ENCODE measurements at regions not wholly inside any gene's neighbourhood (a gene's known extent, or its start where the extent isn't known, plus 50 kb on each side); places are given as distances from the start of the nearest gene placed in this dataset.

- DNase-seq (ENCODE audit: low spot score): no peak
- ATAC-seq (ENCODE audit: low FRiP score): no peak
- no peak for TF ChIP-seq CTCF (IDR thresholded peaks at IDR 0.05)
Observed at GRCh38 chr18:67410075-67411070, 106.1 kb downstream of the DSEL start.

- no peak for DNase-seq (ENCODE audit: low spot score)
- no peak for TF ChIP-seq CTCF (IDR thresholded peaks at IDR 0.05)
- ATAC-seq (ENCODE audit: low FRiP score): no peak
Observed at GRCh38 chr18:67408240-67408639, 108.3 kb downstream of the DSEL start.

- TF ChIP-seq CTCF (IDR thresholded peaks at IDR 0.05): no peak
- DNase-seq (ENCODE audit: low spot score) (no peak), ATAC-seq (ENCODE audit: low FRiP score) (no peak)
Observed at GRCh38 chr18:67406714-67407113, 109.8 kb downstream of the DSEL start.

GRCh38 chr18:67402543-67402942 lies 114.0 kb downstream of the DSEL start:
- DNase-seq (ENCODE audit: low spot score) (no peak), ATAC-seq (ENCODE audit: low FRiP score) (no peak)
- TF ChIP-seq CTCF (IDR thresholded peaks at IDR 0.05): no peak

GRCh38 chr18:67400502-67401117 lies 115.9 kb downstream of the DSEL start:
- TF ChIP-seq CTCF (IDR thresholded peaks at IDR 0.05): no peak
- no peak for ATAC-seq (ENCODE audit: low FRiP score)

GRCh38 chr18:67386032-67386431 lies 130.5 kb downstream of the DSEL start:
- no peak for TF ChIP-seq CTCF (IDR thresholded peaks at IDR 0.05)
- ATAC-seq (ENCODE audit: low FRiP score): no peak
- no peak for DNase-seq (ENCODE audit: low spot score)

More at GRCh38 chr18:67400502-67401117, 115.9 kb downstream of the DSEL start:
- DNase-seq (ENCODE audit: low spot score): no peak
